ENCODE measurements at regions not wholly inside any gene's neighbourhood (a gene's known extent, or its start where the extent isn't known, plus 50 kb on each side); places are given as distances from the start of the nearest gene placed in this dataset.
A peak's percentile ranks its signal among the peaks of the same experiment; 100 is the strongest.

DNA sequence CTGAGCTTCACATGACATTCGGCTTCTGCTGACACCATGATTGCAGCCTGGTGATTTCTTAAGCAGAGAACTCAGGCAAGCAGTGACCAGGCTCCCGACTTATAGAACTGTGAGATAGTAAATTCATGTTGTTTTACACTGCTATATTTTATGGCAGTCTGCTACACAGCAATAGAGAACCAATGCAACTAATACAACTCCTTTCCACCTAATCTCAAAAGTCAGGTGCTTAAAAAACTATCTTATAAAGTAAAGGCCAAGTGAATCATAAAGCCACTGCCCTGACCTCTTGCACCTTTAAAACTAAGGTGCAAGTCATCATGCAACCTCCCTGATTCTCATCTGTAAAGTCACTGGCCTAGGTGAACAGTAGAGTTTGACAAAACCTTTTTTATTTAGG lies 95.3 kb upstream of the GLS start:
- no peak for DNase-seq

DNA sequence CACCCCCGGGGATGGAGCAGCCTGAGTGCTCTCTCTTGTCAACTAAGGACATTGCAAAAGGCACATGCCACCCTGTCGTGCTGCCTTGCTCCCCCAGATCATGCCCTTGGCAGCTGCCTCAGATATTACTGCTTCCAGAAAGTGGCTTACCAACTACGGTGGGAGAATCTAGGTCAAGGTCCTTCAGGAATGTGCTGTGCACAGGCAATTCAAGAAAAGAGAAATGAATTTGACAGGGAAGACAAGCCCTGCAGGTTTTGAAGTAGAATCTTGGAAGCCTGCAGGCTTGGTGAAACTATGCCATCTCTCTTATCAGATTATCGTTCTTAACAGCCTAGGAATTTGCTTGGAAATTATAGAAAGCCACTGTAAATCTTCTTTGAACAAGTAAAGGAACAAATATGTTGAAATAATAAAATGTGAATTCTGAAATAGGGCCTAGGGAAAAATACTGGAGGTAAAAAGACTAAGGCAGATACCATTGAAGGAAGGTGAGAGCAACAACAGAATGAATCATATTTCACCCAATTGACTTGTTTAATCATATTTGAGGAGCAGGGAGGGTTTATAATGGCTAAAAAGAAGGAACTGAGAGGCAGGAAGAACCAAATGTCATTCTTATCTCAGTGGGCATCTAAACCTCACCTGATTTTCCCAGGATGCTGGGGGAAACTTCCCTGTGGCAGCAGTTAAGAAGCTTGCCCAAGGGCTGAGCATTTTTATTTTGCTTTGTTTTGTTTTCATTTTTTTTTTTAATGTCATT lies 94.0 kb upstream of the GLS start:
- DNase-seq: no peak

DNA sequence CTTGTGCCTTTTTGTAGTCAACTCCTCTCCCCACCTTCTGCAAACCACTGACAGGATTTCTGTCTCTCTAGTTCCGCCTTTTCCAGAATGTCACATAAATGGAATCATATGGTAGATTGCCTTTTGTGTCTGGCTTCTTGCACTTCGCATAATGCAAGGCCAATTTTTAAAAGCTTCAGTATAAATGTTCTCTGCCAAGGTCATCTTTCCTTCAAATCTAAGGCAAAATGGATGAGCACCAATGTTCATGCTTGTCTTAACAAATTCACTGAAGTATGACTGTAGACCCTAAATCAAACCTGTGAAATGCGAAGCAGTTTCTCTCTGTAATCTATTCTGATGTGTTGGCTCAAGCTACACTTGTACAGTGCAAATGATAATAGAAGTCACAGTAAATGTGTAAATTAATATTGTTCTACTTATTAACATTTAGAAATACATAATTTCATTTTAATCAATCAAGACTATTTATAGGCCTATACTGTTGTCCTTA lies 92.8 kb upstream of the GLS start:
- DNase-seq: no peak

DNA sequence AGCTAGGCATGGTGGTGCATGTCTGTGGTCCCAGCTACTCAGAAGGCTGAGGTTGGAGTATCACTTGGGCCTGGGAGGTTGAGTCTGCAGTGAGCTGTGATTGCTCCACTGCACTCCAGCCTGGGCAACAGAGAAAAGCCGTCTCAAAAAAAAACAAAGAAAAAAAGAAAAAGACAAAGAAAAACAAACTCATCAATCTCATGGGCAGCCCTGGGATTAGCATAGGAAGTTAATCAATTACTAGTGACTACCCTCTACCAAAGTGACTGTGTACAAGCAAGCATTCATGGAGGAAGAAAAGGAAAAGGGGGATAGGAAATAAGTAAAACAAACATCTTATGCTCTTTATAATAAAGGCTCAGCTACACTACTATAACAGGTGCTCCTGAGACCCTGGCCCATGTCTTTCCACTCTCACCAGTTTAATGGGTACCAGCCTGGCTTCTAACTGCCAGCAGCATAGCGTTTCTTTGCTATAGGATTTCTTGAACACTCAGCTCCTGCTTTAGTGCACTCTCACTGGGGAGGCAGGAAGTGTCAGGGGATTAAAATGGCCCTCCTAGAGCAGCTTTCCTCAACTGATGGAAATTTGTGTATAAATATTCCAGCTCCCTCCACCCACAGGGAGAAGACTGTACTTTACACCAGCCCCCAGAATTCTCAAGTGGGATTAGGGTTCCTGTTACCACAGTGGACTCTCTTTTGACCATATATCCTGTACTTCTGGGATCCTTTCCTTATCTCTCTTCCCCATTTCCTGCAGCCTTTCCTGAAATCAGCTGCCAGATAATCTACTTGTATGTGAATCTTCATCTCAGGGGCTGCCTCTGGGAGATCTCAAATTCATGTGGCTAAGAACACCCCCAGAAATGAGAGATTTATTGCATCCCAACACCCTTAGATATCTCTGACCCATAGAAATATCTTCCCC lies 91.3 kb upstream of the GLS start:
- DNase-seq: no peak

DNA sequence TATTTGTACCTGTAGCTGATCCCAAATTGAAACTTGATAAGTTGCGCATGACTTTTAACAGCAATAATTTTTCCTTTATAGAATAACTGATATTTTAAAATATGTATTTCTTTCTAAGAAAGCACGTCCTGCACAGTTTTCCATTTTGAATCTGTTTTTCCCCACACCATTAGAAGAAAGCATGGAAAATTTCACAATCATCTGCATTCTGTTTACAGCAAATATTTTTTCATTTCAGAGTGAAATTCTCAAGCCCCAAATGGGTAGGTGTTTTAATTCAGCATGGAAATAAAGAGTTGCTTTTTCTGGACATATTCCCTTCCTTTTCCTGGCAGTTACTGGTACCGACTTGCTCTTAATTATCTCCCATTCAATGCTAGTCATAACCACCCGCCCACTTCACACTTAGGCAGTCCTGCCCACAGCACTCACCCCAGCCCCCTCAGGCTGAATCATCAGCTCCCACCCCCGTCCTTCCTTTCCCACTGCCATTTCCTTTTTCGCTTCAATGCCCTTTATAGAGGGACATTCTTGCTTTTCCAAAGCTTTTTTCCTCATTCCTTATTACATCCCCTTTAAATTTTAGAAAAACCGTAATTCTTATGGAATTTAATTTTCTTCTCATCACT lies 89.2 kb upstream of the GLS start:
- DNase-seq: no peak

DNA sequence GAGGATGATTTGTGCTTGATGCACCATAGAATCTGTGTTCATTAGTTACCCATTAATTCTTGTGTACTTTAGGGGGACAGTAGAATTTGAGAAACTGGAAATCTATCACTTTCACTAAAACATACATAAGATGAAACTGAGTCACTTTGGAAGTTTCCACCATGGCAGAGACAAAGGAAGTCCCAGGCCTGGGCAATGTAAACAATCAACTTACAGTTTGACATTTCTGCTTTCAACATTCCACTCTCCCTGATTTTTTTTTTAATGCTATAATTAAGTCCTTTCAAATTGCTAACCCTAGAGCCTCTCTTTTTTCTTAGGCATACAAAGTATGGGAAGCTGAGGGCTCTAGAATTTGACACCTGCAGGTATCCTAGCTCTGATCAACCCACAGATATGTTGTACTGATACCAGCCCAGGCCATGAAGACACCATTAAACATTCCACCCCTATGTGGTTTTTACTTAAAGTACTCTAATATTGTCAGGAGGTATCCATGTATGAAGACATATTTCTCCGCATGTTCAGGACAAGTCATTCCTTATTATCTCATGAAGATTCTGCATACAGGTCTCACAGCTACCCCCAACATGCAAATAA lies 88.5 kb upstream of the GLS start:
- DNase-seq: no peak

DNA sequence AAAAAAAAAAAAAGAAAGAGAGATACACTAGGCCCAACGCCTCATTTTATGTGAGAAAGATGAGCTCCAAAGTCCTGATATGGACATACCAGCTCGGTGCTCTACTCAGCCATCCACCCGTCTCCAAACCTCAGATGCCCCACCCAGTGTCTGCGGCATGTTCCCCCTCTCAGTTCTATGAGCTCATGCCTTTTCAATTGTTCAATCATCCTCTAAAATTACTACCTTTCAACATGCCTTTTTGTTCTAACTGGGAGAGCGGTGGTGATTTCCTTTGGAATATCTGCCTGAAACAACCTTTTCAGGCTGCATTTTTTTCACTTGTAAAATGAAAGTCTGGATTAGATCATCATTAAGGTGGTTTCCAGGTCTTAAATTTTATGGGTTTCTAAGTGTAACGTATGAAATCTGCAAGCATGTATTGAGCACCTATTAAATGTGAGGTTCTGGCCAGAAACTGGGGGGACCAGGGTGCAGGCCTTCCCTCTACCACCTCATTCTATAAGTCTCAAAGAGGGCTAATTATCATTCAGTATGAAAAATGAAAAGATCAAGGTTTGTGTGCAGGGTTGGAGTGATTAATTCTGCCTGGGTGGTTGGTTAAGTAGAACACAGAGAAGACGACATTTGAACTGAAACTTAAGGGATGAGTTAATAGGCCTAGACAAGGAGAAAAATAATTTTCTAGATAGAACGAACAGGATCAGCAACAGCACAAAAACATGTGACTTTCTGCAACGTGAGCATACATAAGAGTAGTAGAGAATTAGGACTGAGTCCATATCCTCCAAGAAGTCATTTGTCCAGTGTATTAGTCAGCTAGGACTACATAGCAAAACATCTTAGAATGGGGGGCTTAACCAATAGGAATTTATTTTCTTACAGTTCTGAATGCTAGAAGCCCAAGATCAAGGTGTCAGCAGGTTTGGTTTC lies 87.4 kb upstream of the GLS start:
- no peak for DNase-seq

DNA sequence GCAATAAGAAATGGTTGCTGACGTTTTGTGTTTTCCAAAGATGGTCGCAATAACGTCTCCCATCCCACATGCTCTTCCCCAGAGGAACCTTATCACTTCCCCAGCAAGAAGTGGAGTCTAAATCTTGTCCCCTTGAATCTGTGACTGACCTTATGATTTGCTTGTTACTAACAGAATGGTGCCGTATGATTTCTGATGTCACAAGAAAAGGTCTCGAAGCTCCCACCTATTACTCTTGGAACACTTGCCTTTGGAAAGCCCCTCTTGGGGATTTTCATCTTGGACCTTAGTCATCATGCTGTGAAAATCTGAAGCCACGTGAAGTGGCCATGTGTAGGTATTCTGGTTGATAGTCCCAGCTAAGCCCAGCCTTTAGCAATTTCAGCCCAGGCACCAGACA lies 86.2 kb upstream of the GLS start:
- DNase-seq: no peak

DNA sequence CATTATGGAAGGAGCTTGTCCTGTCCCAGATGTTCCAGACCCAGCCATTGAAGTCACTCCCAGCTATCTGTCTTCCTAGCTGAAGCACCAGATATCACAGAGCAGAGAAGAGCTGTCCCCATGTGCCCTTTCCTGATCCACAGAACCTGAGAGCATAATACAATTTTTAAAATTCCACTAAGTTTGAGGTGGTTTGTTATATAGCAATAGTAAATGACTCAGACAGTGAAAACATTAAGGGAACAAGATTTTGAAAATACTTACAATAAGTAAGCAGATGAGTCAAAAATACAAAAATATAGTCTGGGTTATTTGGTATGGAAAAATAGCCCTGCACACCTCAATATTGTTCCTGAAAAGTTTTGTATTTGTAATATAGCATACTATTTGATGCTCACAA lies 85.8 kb upstream of the GLS start:
- DNase-seq: no peak

DNA sequence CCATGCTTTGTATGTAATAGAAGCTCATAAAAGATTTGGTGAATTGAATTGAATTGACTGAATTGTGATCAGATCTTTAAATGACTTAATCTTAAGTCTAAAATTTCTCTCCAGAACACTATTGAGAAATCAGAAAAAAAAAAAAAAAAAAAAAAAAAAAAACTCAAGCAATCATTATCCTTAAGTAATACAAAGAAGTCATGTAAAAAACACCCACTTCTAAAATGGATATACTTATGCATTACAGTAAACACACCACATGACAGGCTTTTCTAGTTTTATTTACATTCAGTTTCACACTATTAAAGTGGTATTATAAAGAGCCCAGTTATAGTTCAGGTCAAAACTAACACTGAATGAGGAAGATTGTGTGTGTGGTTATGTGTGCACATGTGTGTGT lies 84.9 kb upstream of the GLS start:
- DNase-seq: no peak

DNA sequence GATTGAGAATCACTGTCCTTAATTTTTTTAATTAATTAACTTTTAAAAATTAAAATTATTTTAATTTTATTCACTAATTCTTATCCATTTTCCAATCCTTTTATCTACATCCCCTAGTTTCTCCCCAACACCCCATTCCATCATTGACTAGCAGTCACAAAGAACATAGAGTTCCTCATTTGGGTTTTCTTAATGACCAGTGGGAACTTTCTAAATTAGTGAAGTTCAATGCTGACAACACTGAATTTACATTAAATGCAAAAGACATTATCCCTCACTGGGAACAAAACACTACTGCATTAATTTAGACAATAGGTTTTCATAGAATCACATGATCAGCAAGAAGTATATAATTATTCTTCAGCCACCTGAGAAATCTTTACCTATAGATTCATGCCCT lies 80.6 kb upstream of the GLS start:
- no peak for DNase-seq

DNA sequence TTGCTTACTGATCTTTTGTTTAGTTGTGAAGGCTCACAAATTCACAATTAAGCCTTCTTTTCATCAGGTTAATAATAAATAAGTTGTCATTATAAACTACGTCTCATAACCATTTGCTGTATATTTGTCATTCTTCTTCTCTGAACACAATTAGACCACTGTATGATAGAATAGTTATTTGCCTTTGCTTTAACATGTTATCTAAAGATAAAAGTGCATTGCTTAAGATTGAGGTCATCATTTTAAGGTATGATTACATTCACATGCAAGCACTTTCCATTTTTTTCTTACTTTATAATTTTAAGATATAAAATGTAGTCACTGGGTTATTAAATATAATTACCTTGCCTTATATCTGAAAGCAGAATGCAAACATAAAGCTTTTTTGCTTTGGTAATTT lies 80.1 kb upstream of the GLS start:
- DNase-seq: no peak

DNA sequence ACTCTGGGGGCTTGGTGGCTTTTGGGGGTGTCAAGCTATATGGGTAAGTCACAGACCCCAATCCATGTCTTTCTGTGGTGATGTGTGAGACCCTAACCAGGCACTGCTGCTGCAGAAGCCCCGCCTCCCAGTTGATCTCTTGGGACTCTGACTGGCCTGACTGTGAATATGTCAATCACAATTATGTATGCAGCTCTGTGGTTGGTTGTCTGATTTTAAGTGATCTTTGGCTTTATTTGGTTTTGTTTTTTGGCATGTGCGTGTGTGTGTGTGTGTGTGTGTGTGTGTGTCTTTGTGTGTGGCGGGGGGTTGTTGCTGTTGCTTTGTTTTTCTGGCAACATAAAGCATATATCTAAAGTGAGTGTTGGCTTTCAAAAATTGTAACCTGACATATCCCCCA lies 78.5 kb upstream of the GLS start:
- DNase-seq: no peak

DNA sequence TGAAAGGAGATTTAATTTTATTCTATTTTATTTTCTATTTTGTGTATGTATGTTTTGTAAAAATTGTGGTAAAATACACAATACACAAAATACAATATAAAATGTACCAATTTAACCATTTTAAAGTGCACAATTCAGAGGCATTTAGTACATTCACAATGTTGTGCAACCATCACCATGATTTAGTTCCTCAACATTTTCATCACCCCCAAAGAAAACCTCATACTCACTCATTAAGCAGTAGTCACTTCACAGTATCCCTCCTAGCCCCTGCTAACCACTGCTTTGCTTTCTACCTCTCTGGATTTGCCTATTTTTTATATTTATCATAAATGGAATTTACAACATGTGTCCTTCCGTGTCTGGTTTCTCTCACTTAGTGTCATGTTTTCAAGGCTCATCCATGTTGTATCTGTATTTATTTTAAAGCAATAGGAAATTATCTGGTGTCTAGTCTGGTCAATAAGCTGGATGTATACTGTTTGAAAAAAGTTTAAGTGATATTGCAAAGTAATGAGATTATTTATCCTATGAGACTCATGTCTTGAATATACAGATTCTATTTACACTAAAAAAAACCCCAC lies 77.9 kb upstream of the GLS start:
- DNase-seq: no peak

DNA sequence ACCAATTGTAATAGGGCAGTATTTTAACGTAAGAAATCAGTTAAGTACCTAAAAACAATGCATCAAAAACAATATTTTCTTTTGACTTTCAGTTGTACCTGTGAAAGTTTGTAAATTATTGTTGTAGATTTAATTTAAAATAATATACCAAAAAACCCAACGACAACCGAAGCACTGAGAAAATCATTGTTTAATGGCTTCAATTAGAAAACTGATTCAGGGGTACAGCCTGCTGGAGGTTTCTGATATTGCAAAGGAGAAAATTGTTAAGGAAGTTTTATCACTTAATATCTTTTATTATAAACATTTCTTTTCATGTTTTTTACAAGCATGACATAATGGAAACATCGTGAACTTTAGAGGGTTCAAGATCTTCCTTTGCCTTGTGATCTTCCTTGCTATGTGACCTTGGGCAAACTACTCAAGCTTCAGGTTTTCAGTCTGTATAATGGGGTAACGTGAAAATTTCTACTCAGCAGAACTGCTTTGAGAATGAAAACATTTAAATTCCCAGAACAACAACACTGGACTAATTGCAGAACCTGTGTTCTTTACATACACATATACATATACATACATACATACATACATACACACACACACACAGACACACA lies 76.3 kb upstream of the GLS start:
- DNase-seq: peak; percentile 33

DNA sequence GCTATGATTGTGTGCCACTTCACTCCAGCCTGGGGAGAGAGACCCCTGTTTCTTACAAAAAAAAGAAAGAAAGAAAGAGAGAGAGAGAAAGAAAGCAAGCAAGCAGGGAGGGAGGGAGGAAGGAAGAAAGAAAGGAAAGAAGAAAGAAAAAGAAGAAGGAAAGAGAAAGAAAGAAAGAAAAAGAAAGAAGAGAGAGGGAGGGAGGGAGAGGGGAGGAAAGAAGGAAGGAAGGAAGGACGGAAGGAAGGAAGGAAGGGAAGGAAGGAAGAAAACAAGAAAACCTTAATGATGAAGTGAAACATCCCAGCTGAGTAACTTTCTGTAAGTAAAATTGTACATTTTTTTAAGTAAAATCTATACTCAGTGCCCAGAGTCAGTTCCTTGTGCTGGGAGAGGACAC lies 75.5 kb upstream of the GLS start:
- no peak for DNase-seq

DNA sequence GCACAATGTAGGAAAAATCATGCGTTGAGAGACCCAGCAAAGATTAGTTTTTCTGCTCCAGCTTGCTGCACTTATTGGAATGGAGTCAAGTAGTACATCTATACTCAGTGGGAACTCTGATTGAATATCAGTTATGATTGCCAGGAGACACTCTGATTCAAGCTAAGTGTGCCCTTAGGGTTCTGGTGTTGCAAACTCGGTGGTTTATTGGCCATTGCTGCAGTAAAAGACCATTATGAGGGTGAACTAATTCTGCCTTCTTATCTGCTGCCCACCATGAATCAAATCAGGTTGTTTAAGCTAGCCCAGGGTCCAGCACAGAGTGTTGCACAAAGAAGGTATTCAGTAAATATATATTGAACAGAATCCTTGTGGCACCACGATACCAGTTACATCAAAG lies 74.8 kb upstream of the GLS start:
- DNase-seq: no peak

DNA sequence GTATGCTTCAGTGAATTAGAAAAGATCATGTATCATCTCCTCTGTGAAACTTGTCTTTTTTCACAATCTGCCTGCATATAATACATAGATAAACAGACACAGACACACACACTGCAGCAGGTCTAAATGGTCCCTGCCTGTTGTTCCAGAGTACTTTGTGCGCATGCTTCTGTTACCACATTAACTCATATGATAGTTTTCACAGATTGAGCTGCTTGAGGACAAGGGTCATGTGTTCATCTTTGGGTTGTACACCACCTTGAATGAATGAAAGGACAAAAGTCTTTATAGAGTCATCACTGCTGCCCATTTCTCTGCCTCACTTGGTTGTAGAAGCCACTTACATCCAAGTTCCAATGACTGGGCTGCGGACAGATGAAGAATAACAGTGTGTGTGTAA lies 72.7 kb upstream of the GLS start:
- no peak for DNase-seq

DNA sequence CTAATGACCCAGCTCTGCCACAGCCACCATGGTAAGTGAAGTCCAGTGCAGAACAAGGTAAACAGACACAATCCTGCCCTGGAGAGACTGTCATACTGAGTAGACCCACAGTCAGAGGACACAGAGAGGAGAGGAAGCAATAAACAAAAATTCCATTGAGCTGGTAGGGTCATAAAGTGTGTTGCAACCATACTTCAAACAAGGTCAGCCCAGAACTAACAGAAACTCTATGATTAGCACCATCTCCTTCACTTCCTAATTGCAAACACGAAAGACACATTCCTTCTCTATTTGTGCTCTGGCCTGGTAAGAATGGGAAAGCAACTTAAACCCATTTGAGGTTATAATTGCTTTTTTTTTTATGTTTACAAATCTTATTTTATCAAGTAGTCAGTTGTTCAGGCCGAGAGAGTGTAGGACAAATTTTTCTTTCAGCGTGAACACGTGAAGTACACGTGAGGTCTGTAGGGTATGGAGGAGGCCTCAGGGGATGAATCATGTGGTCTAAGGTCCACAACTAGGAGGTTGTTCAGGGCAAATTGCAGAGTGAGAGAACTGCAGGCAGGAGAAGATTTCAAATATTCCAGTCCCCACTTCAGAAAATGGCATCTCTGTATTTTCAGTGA lies 71.4 kb upstream of the GLS start:
- no peak for DNase-seq

DNA sequence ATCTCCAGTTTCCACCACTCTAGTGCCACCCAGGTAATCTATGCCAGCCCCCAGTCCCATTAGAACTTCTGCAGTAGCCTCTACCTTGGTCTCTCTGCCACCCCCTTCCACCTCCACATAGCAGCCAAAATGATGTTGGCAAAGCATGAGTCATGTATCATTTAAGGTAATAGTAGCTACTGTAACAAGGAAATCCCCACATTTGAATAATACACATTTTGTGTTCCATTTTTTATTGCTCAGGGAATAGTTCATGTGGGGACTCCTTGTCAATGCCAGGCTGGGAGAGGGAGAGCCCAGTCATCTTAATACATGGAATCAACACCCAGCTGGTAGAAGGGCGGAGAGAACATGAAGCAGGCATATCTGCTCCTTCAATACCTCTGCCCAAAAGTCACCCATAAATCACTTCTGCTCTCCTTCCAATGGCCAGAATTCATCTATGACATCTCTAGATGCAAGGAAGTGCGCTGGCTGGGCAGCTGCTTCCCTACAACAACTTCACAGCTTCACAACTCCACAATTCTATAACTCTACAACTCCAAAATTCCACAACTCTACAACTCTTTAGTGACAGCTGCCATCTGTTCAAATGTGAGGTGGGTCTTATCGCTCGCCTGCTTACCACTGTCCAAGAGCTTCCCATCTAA lies 70.6 kb upstream of the GLS start:
- no peak for DNase-seq
